IMR-90 (cell line): ENCODE measurements at regions not wholly inside any gene's neighbourhood (a gene's known extent, or its start where the extent isn't known, plus 50 kb on each side); places are given as distances from the start of the nearest gene placed in this dataset.

Experiments
- ATAC-seq: fragments of 200-7000 bp; cut with Tn5 transposase; 2 replicates; pipeline ENCODE4 v1.9.1; 2020; ENCODE audit warnings: low read depth, mild to moderate bottlenecking, moderate library complexity
- BruUV-seq: library from RNA; stranded (reverse); fragments of 400-500 nt; replicated peaks from 2 replicates; lab custom pipeline; 2021; lab: Mats Ljungman, UMichigan
- CTCF ChIA-PET: fragments of 300-600 bp; formaldehyde crosslinking; extraction: SDS; loops from one replicate; lab custom pipeline; 2021; ENCODE audit warnings: antibody characterized with exemption; lab: Yijun Ruan, JAX
- POLR2A ChIA-PET: fragments of 300-600 bp; sonication (Branson Sonifier 250); formaldehyde crosslinking; loops from one replicate; lab custom pipeline; 2022; ENCODE audit warnings: antibody characterized with exemption; ENCODE audit not compliant: unreplicated experiment; lab: Charles Lee
- DNase-seq: peaks from one replicate; pipeline ENCODE4 v3.0.0; 2013
- H2AFZ ChIP-seq: replicated peaks from 2 replicates; pipeline ENCODE3; 2013; ENCODE audit warnings: low read length, mild to moderate bottlenecking; ENCODE audit not compliant: poor library complexity
- H2AK5ac ChIP-seq: 2 replicates; pipeline ENCODE4 v1.6.1; 2013; ENCODE audit warnings: low read depth, low read length, inconsistent platforms
- H2AK9ac ChIP-seq: replicated peaks from 2 replicates; pipeline ENCODE3; 2013; ENCODE audit warnings: mild to moderate bottlenecking, low read depth, low read length, moderate library complexity; ENCODE audit not compliant: poor library complexity
- H2BK120ac ChIP-seq: 2 replicates; pipeline ENCODE4 v1.6.1; 2013; ENCODE audit warnings: low read depth, low read length, inconsistent platforms
- H2BK15ac ChIP-seq: 3 replicates; pipeline ENCODE4 v1.6.1; 2013; ENCODE audit warnings: low read depth, low read length, inconsistent platforms
- H2BK20ac ChIP-seq: 2 replicates; pipeline ENCODE4 v1.6.1; 2013; ENCODE audit warnings: low read depth, mild to moderate bottlenecking, inconsistent platforms, low read length, moderate library complexity
- H2BK5ac ChIP-seq: 2 replicates; pipeline ENCODE4 v1.6.1; 2013; ENCODE audit warnings: mild to moderate bottlenecking, low read depth, low read length, inconsistent platforms; ENCODE audit not compliant: poor library complexity, severe bottlenecking
- H3K14ac ChIP-seq: replicated peaks from 2 replicates; pipeline ENCODE4 v1.6.1; 2013; ENCODE audit warnings: low read depth, low read length, inconsistent platforms
- H3K18ac ChIP-seq: 2 replicates; pipeline ENCODE4 v1.6.1; 2013; ENCODE audit warnings: low read depth, low read length, control low read depth
- H3K23ac ChIP-seq: 2 replicates; pipeline ENCODE4 v1.6.1; 2013; ENCODE audit warnings: low read depth, low read length, inconsistent platforms
- H3K27ac ChIP-seq: 2 replicates; pipeline ENCODE4 v1.5.1; 2013; ENCODE audit warnings: mild to moderate bottlenecking, control low read depth, low read length; ENCODE audit not compliant: insufficient read depth
- H3K27me3 ChIP-seq: 2 replicates; pipeline ENCODE4 v1.6.1; 2013; ENCODE audit warnings: low read length; ENCODE audit not compliant: control insufficient read depth, insufficient read depth
- H3K36me3 ChIP-seq: 2 replicates; pipeline ENCODE4 v1.6.1; 2013; ENCODE audit warnings: low read length, mixed read lengths; ENCODE audit not compliant: control insufficient read depth, insufficient read depth
- H3K4ac ChIP-seq: 2 replicates; pipeline ENCODE4 v1.6.1; 2013; ENCODE audit warnings: low read depth, low read length, inconsistent platforms
- H3K4me1 ChIP-seq: 2 replicates; pipeline ENCODE4 v1.6.1; 2013; ENCODE audit warnings: low read length, mixed read lengths; ENCODE audit not compliant: control insufficient read depth, insufficient read depth
- H3K4me2 ChIP-seq: 2 replicates; pipeline ENCODE4 v1.6.1; 2013; ENCODE audit warnings: low read depth, mild to moderate bottlenecking, control low read depth, low read length, moderate library complexity
- H3K4me3 ChIP-seq: 2 replicates; pipeline ENCODE4 v1.5.1; 2013; ENCODE audit warnings: low read depth, mild to moderate bottlenecking, control low read depth, low read length, moderate library complexity; ENCODE audit not compliant: insufficient read depth
- H3K56ac ChIP-seq: 2 replicates; pipeline ENCODE4 v1.6.1; 2013; ENCODE audit warnings: low read length, inconsistent platforms; ENCODE audit not compliant: insufficient read depth; ENCODE audit errors: extremely low read depth
- H3K79me1 ChIP-seq, 2 experiments: 2 replicates each; pipeline ENCODE4 v1.6.1; 2013; ENCODE audit warnings: low read length in 2 of 2, inconsistent platforms in 1 of 2, low read depth in 1 of 2
- H3K9ac ChIP-seq: 2 replicates; pipeline ENCODE4 v1.6.1; 2013; ENCODE audit warnings: low read depth, low read length, control low read depth
- H3K9me1 ChIP-seq: 2 replicates; pipeline ENCODE4 v1.6.1; 2013; ENCODE audit warnings: low read length, inconsistent platforms; ENCODE audit not compliant: insufficient read depth
- H3K9me3 ChIP-seq: 2 replicates; pipeline ENCODE4 v1.6.1; 2013; ENCODE audit warnings: low read length; ENCODE audit not compliant: control insufficient read depth, insufficient read depth
- H4K20me1 ChIP-seq: 2 replicates; pipeline ENCODE4 v1.6.1; 2013; ENCODE audit warnings: low read length, inconsistent platforms; ENCODE audit not compliant: insufficient read depth
- H4K5ac ChIP-seq: 2 replicates; pipeline ENCODE4 v1.6.1; 2013; ENCODE audit warnings: mild to moderate bottlenecking, low read depth, low read length, control low read depth
- H4K8ac ChIP-seq, 2 experiments: 2 replicates each; pipeline ENCODE4 v1.6.1; 2013; ENCODE audit warnings: low read depth in 2 of 2, low read length in 2 of 2, control low read depth in 1 of 2, inconsistent platforms in 1 of 2
- H4K91ac ChIP-seq: 2 replicates; pipeline ENCODE4 v1.6.1; 2013; ENCODE audit warnings: low read depth, low read length, inconsistent platforms; ENCODE audit not compliant: insufficient read depth
- CEBPB ChIP-seq: IDR thresholded peaks from 2 replicates; pipeline ENCODE4 v1.6.1; 2012; ENCODE audit warnings: low read depth, low read length, improper control_type of control experiment
- FOS ChIP-seq: fragments of 150-350 bp; IDR thresholded peaks from 2 replicates; pipeline ENCODE4 v1.6.1; 2016; ENCODE audit warnings: low read depth, low read length
- MAFK ChIP-seq: IDR thresholded peaks from 2 replicates; pipeline ENCODE4 v1.6.1; 2012; ENCODE audit warnings: low read depth, low read length, improper control_type of control experiment
- MAZ ChIP-seq: IDR thresholded peaks from 2 replicates; pipeline ENCODE4 v1.6.1; 2012; ENCODE audit warnings: low read depth, mild to moderate bottlenecking, low read length, improper control_type of control experiment, moderate library complexity, borderline replicate concordance
- RAD21 ChIP-seq: IDR thresholded peaks from 2 replicates; pipeline ENCODE4 v1.6.1; 2012; ENCODE audit warnings: low read length, improper control_type of control experiment
- RCOR1 ChIP-seq: IDR thresholded peaks from 2 replicates; pipeline ENCODE4 v1.6.1; 2012; ENCODE audit warnings: mild to moderate bottlenecking, low read length, improper control_type of control experiment; ENCODE audit not compliant: insufficient replicate concordance
- USF2 ChIP-seq: fragments of 150-350 bp; IDR thresholded peaks from 2 replicates; pipeline ENCODE4 v1.6.1; 2017; ENCODE audit warnings: mild to moderate bottlenecking, antibody characterized with exemption, low read length, low read depth
- WGBS, 2 experiments: methylation state at CpG; one replicate each; pipeline versions ENCODE4 v1.1.5 to v1.1.7; 2013; ENCODE audit warnings: missing lambda C conversion rate in 2 of 2; ENCODE audit not compliant: insufficient read length in 1 of 2; ENCODE audit errors: extremely low coverage in 2 of 2; 5-methylcytosine and 5-hydroxymethylcytosine counted together
- dilution Hi-C: fragments of 300-500 bp; cut with HindIII; formaldehyde crosslinking; loops from one replicate; pipeline ENCODE4 v1.14.3; 2018; ENCODE audit warnings: low sequenced_read_pairs; ENCODE audit not compliant: unreplicated experiment
- in situ Hi-C: fragments of 300-500 bp; cut with MboI; formaldehyde crosslinking; loops from 3 replicates; pipeline ENCODE4 v1.14.3; 2019; ENCODE audit warnings: low sequenced_read_pairs, inconsistent platforms, mixed read lengths
- intact Hi-C: fragments of 100-400 bp; cut with micrococcal nuclease; formaldehyde crosslinking; loops from 2 replicates; pipeline ENCODE4 v1.10.0; 2022
- TF ChIP-seq, protein P1 (sequence below): conservative IDR thresholded peaks from 2 replicates; pipeline ENCODE4 v1.5.1; 2012; ENCODE audit warnings: mild to moderate bottlenecking, low read depth, low read length, improper control_type of control experiment
- TF ChIP-seq, protein P2 (sequence below): fragments of 150-350 bp; IDR thresholded peaks from 2 replicates; pipeline ENCODE4 v1.6.1; 2016; ENCODE audit warnings: low read depth, mild to moderate bottlenecking, low read length, moderate library complexity, borderline replicate concordance

DNA sequence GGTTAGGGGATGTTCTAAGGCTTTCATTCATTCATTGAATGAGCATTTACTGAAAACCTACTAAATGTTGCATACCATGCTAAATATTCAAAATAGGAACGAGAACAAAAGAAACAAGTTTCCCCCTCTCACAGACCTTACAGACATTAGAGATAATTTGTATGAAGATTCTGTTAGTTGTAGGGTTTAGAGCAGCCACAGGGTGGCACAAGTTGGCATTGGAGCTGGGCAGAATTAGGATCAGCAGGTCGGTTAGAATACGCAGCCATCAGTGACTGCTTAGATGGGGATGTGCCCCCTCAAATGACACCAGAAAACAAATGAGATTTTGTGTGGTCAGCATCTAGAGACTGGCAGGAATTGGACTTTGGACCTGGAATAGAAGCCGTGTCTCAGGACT is 166.3 kb upstream of the DAAM1 start:
- ChIA-PET POLR2A (no interaction called here), CTCF (interaction anchor here (0.6 kb wide), 1 partner anchor 146 kb away, joined by 4 read pairs; no protein-coding TSS in a partner anchor)
- Histone ChIP-seq H4K8ac (no peak overlapping the region), H3K27me3 (no peaks in the 10 kb centered on the region), H4K91ac (no peak overlapping the region), H3K56ac (no peak overlapping the region), H3K9me1 (peaks cover 3% of the 10 kb centered on the region; the same call in 1 of the 2 replicates), H3K18ac (no peak overlapping the region), H3K9ac (no peak overlapping the region), H2BK15ac (no peak overlapping the region), H3K23ac (no peak overlapping the region), H3K4me1 (no peaks in the 10 kb centered on the region), H3K9me3 (no peaks in the 10 kb centered on the region), H2AK9ac (no peak overlapping the region), H3K14ac (no peak overlapping the region), H3K79me1 (no peaks in the 10 kb centered on the region), H3K36me3 (no peaks in the 10 kb centered on the region), H3K4ac (no peak overlapping the region), H2AK5ac (no peak overlapping the region), H2AFZ (no peak overlapping the region), H2BK120ac (no peak overlapping the region), H4K20me1 (no peaks in the 10 kb centered on the region), H3K4me2 (no peak overlapping the region), H3K27ac (no peak overlapping the region), H2BK5ac (no peak overlapping the region), H4K5ac (no peak overlapping the region), H2BK20ac (no peak overlapping the region), H3K4me3 (no peak overlapping the region)
- DNase-seq (no peak), ATAC-seq (no peak)
- intact Hi-C loops (no loop called here), in situ Hi-C loops (loop anchor here (10.0 kb wide), 1 partner anchor 377 kb away; no protein-coding TSS in a partner anchor), dilution Hi-C loops (no loop called here)
- 93% methylated on average over 2 of the region's 4 CpGs; no CpG with 5 or more reads in 1 of the 2 experiments for WGBS, 2 experiments
- no TSS peak for BruUV-seq
- TF ChIP-seq USF2 (no peak), RCOR1 (no peak), CEBPB (no peak), MAFK (no peak), FOS (no peak), MAZ (no peak), RAD21 (no peak)
- TF ChIP-seq, protein P1, sequence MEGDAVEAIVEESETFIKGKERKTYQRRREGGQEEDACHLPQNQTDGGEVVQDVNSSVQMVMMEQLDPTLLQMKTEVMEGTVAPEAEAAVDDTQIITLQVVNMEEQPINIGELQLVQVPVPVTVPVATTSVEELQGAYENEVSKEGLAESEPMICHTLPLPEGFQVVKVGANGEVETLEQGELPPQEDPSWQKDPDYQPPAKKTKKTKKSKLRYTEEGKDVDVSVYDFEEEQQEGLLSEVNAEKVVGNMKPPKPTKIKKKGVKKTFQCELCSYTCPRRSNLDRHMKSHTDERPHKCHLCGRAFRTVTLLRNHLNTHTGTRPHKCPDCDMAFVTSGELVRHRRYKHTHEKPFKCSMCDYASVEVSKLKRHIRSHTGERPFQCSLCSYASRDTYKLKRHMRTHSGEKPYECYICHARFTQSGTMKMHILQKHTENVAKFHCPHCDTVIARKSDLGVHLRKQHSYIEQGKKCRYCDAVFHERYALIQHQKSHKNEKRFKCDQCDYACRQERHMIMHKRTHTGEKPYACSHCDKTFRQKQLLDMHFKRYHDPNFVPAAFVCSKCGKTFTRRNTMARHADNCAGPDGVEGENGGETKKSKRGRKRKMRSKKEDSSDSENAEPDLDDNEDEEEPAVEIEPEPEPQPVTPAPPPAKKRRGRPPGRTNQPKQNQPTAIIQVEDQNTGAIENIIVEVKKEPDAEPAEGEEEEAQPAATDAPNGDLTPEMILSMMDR = no peak
- TF ChIP-seq, protein P2, sequence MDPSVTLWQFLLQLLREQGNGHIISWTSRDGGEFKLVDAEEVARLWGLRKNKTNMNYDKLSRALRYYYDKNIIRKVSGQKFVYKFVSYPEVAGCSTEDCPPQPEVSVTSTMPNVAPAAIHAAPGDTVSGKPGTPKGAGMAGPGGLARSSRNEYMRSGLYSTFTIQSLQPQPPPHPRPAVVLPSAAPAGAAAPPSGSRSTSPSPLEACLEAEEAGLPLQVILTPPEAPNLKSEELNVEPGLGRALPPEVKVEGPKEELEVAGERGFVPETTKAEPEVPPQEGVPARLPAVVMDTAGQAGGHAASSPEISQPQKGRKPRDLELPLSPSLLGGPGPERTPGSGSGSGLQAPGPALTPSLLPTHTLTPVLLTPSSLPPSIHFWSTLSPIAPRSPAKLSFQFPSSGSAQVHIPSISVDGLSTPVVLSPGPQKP = no peak
